Transverse colon (tissue), 3 donors: ENCODE measurements at regions not wholly inside any gene's neighbourhood (a gene's known extent, or its start where the extent isn't known, plus 50 kb on each side); places are given as distances from the start of the nearest gene placed in this dataset.

Experiments used
- CTCF ChIP-seq, 5 experiments: fragments of 200-600 bp in 3 of 5; fragments of 450-650 bp in 2 of 5; sonication (generic) in 3 of 5; IDR thresholded peaks; 1 replicate in 2 of 5; 2 replicates in 3 of 5; pipeline ENCODE4 v1.5.1; 2016 to 2017; ENCODE audit warnings: antibody characterized with exemption in 5 of 5, inconsistent platforms in 3 of 5, mild to moderate bottlenecking in 2 of 5, moderate library complexity in 1 of 5
- POLR2A ChIP-seq: fragments of 450-650 bp; IDR thresholded peaks from one replicate; pipeline ENCODE4 v1.6.1; 2016; ENCODE audit warnings: antibody characterized with exemption, mild to moderate bottlenecking, moderate library complexity

DNA sequence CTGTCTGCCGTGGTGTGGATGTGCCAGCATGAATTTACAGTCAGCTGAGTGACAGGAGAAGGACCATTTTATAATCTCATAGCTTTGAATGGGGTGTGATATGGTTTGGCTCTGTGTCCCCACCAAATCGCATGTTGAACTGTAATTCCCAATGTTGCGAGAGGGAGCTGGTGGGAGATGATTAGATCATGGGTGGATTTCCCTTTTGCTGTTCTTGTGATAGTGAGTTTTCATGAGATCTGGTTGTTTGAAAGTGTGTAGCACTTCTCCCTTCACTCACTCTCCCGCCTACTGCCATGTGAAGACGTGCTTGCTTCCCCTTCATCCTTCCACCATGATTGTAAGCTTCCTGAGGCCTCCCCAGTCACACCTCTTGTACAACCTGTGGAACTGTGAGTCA, 111.9 kb upstream of the CHD2 start:
- TF ChIP-seq POLR2A (no peak), CTCF (IDR thresholded peaks at IDR 0.05) (no peak)
